ENCODE measurements at regions not wholly inside any gene's neighbourhood (a gene's known extent, or its start where the extent isn't known, plus 50 kb on each side); places are given as distances from the start of the nearest gene placed in this dataset.
"Not testable (repeated sequence)": the region's sequence is repeated elsewhere in the genome, so short reads cannot be mapped to it uniquely, and the experiment has no call there.

- CTCF ChIA-PET = not testable (repeated sequence)
- WGBS (ENCODE audit: insufficient coverage) = no CpG with 5 or more reads among the region's 6 CpGs
Measured at GRCh38 chr2:87406406-87407175, 341.3 kb upstream of the PLGLB2 start.

GRCh38 chr2:87409601-87410000, 338.3 kb upstream of the PLGLB2 start:
- H3K4me3 ChIP-seq (ENCODE audit: control insufficient read depth in 1 of 7, extremely low read depth in 1 of 7, insufficient read depth in 4 of 7, low read depth in 2 of 7, low read length in 6 of 7); H3K27me3 ChIP-seq (replicated peaks in 2 of 5; ENCODE audit: control insufficient read depth in 4 of 5, insufficient read depth in 5 of 5, low read length in 4 of 5); H3K9me3 ChIP-seq (ENCODE audit: control extremely low read depth in 1 of 5, control insufficient read depth in 4 of 5, insufficient read depth in 2 of 5, low read depth in 1 of 5, low read length in 4 of 5); CTCF ChIA-PET; POLR2A ChIA-PET; H3K4me1 ChIP-seq (ENCODE audit: control extremely low read depth in 1 of 4, control insufficient read depth in 4 of 4, insufficient read depth in 4 of 4, low read length in 3 of 4); H3K36me3 ChIP-seq (ENCODE audit: control insufficient read depth in 4 of 4, insufficient read depth in 4 of 4, low read length in 3 of 4); H3K27ac ChIP-seq (ENCODE audit: insufficient read depth in 1 of 2, low read depth in 1 of 2, low read length in 2 of 2, poor library complexity in 1 of 2, severe bottlenecking in 2 of 2); DNase-seq: not testable (repeated sequence)
- WGBS (ENCODE audit: insufficient coverage) = 100% methylated on average over 1 of the region's 4 CpGs

More at GRCh38 chr2:87406406-87407175, 341.3 kb upstream of the PLGLB2 start:
- H3K4me3 ChIP-seq (ENCODE audit: control insufficient read depth in 1 of 7, extremely low read depth in 1 of 7, insufficient read depth in 4 of 7, low read depth in 2 of 7, low read length in 6 of 7); H3K27me3 ChIP-seq (replicated peaks in 2 of 5; ENCODE audit: control insufficient read depth in 4 of 5, insufficient read depth in 5 of 5, low read length in 4 of 5); H3K9me3 ChIP-seq (ENCODE audit: control extremely low read depth in 1 of 5, control insufficient read depth in 4 of 5, insufficient read depth in 2 of 5, low read depth in 1 of 5, low read length in 4 of 5); H3K4me1 ChIP-seq (ENCODE audit: control extremely low read depth in 1 of 4, control insufficient read depth in 4 of 4, insufficient read depth in 4 of 4, low read length in 3 of 4); POLR2A ChIA-PET; DNase-seq; H3K36me3 ChIP-seq (ENCODE audit: control insufficient read depth in 4 of 4, insufficient read depth in 4 of 4, low read length in 3 of 4); H3K27ac ChIP-seq (ENCODE audit: insufficient read depth in 1 of 2, low read depth in 1 of 2, low read length in 2 of 2, poor library complexity in 1 of 2, severe bottlenecking in 2 of 2): not testable (repeated sequence)

- WGBS (ENCODE audit: insufficient coverage) = 80% methylated on average over 1 of the region's 3 CpGs
- DNase-seq; POLR2A ChIA-PET; CTCF ChIA-PET; H3K36me3 ChIP-seq (ENCODE audit: control insufficient read depth in 4 of 4, insufficient read depth in 4 of 4, low read length in 3 of 4); H3K4me3 ChIP-seq (ENCODE audit: control insufficient read depth in 1 of 7, extremely low read depth in 1 of 7, insufficient read depth in 4 of 7, low read depth in 2 of 7, low read length in 6 of 7); H3K9me3 ChIP-seq (ENCODE audit: control extremely low read depth in 1 of 5, control insufficient read depth in 4 of 5, insufficient read depth in 2 of 5, low read depth in 1 of 5, low read length in 4 of 5); H3K27me3 ChIP-seq (replicated peaks in 2 of 5; ENCODE audit: control insufficient read depth in 4 of 5, insufficient read depth in 5 of 5, low read length in 4 of 5); H3K4me1 ChIP-seq (ENCODE audit: control extremely low read depth in 1 of 4, control insufficient read depth in 4 of 4, insufficient read depth in 4 of 4, low read length in 3 of 4); H3K27ac ChIP-seq (ENCODE audit: insufficient read depth in 1 of 2, low read depth in 1 of 2, low read length in 2 of 2, poor library complexity in 1 of 2, severe bottlenecking in 2 of 2): not testable (repeated sequence)
Measured at GRCh38 chr2:87410371-87410770, 337.5 kb upstream of the PLGLB2 start.

GRCh38 chr2:87412036-87412820, 335.7 kb upstream of the PLGLB2 start:
- H3K9me3 ChIP-seq (ENCODE audit: control extremely low read depth in 1 of 5, control insufficient read depth in 4 of 5, insufficient read depth in 2 of 5, low read depth in 1 of 5, low read length in 4 of 5); CTCF ChIA-PET: not testable (repeated sequence)
- WGBS (ENCODE audit: insufficient coverage) = no CpG with 5 or more reads among the region's 7 CpGs

GRCh38 chr2:87414331-87414730, 333.6 kb upstream of the PLGLB2 start:
- WGBS (ENCODE audit: insufficient coverage) = 50% methylated on average over 1 of the region's 1 CpG

More at GRCh38 chr2:87412036-87412820, 335.7 kb upstream of the PLGLB2 start:
- H3K4me3 ChIP-seq (ENCODE audit: control insufficient read depth in 1 of 7, extremely low read depth in 1 of 7, insufficient read depth in 4 of 7, low read depth in 2 of 7, low read length in 6 of 7); H3K27me3 ChIP-seq (replicated peaks in 2 of 5; ENCODE audit: control insufficient read depth in 4 of 5, insufficient read depth in 5 of 5, low read length in 4 of 5); POLR2A ChIA-PET; H3K4me1 ChIP-seq (ENCODE audit: control extremely low read depth in 1 of 4, control insufficient read depth in 4 of 4, insufficient read depth in 4 of 4, low read length in 3 of 4); DNase-seq; H3K27ac ChIP-seq (ENCODE audit: insufficient read depth in 1 of 2, low read depth in 1 of 2, low read length in 2 of 2, poor library complexity in 1 of 2, severe bottlenecking in 2 of 2); H3K36me3 ChIP-seq (ENCODE audit: control insufficient read depth in 4 of 4, insufficient read depth in 4 of 4, low read length in 3 of 4): not testable (repeated sequence)

GRCh38 chr2:87414795-87415570, 332.9 kb upstream of the PLGLB2 start:
- POLR2A ChIA-PET; H3K4me3 ChIP-seq (ENCODE audit: control insufficient read depth in 1 of 7, extremely low read depth in 1 of 7, insufficient read depth in 4 of 7, low read depth in 2 of 7, low read length in 6 of 7); H3K9me3 ChIP-seq (ENCODE audit: control extremely low read depth in 1 of 5, control insufficient read depth in 4 of 5, insufficient read depth in 2 of 5, low read depth in 1 of 5, low read length in 4 of 5); H3K36me3 ChIP-seq (ENCODE audit: control insufficient read depth in 4 of 4, insufficient read depth in 4 of 4, low read length in 3 of 4); DNase-seq; H3K27ac ChIP-seq (ENCODE audit: insufficient read depth in 1 of 2, low read depth in 1 of 2, low read length in 2 of 2, poor library complexity in 1 of 2, severe bottlenecking in 2 of 2); H3K27me3 ChIP-seq (replicated peaks in 2 of 5; ENCODE audit: control insufficient read depth in 4 of 5, insufficient read depth in 5 of 5, low read length in 4 of 5); CTCF ChIA-PET; H3K4me1 ChIP-seq (ENCODE audit: control extremely low read depth in 1 of 4, control insufficient read depth in 4 of 4, insufficient read depth in 4 of 4, low read length in 3 of 4): not testable (repeated sequence)
- 100% methylated on average over 1 of the region's 10 CpGs for WGBS (ENCODE audit: insufficient coverage)

More at GRCh38 chr2:87414331-87414730, 333.6 kb upstream of the PLGLB2 start:
- H3K9me3 ChIP-seq (ENCODE audit: control extremely low read depth in 1 of 5, control insufficient read depth in 4 of 5, insufficient read depth in 2 of 5, low read depth in 1 of 5, low read length in 4 of 5); POLR2A ChIA-PET; H3K4me3 ChIP-seq (ENCODE audit: control insufficient read depth in 1 of 7, extremely low read depth in 1 of 7, insufficient read depth in 4 of 7, low read depth in 2 of 7, low read length in 6 of 7); H3K27ac ChIP-seq (ENCODE audit: insufficient read depth in 1 of 2, low read depth in 1 of 2, low read length in 2 of 2, poor library complexity in 1 of 2, severe bottlenecking in 2 of 2); DNase-seq; H3K36me3 ChIP-seq (ENCODE audit: control insufficient read depth in 4 of 4, insufficient read depth in 4 of 4, low read length in 3 of 4); H3K4me1 ChIP-seq (ENCODE audit: control extremely low read depth in 1 of 4, control insufficient read depth in 4 of 4, insufficient read depth in 4 of 4, low read length in 3 of 4); H3K27me3 ChIP-seq (replicated peaks in 2 of 5; ENCODE audit: control insufficient read depth in 4 of 5, insufficient read depth in 5 of 5, low read length in 4 of 5); CTCF ChIA-PET: not testable (repeated sequence)
